Psoas muscle (tissue), 7 donors: ENCODE measurements at regions not wholly inside any gene's neighbourhood (a gene's known extent, or its start where the extent isn't known, plus 50 kb on each side); places are given as distances from the start of the nearest gene placed in this dataset.

Source experiments
- ATAC-seq, 4 donors: fragments of 200-7000 bp; cut with Tn5 transposase; one replicate each; pipeline ENCODE4 v1.9.1; 2020; ENCODE audit warnings: moderate library complexity in 3 of 4, mild to moderate bottlenecking in 2 of 4
- DNase-seq, 2 donors: peaks; one replicate each; pipeline ENCODE4 v3.0.0-alpha.2; 2020
- H3K27ac ChIP-seq: fragments of 200-600 bp; one replicate; pipeline ENCODE4 v1.8.0; 2022
- H3K27me3 ChIP-seq, 3 donors: fragments of 200-600 bp in 1 of 3; one replicate each; pipeline versions ENCODE4 v1.6.1 to v1.8.0; 2013 to 2022; ENCODE audit warnings: low read length in 2 of 3, mild to moderate bottlenecking in 2 of 3, moderate library complexity in 1 of 3; ENCODE audit not compliant: insufficient read depth in 3 of 3
- H3K36me3 ChIP-seq, 2 donors: fragments of 200-600 bp in 1 of 2; one replicate each; pipeline versions ENCODE4 v1.6.1 to v1.8.0; 2013 to 2022; ENCODE audit warnings: low read depth in 1 of 2, mild to moderate bottlenecking in 1 of 2, moderate library complexity in 1 of 2; ENCODE audit not compliant: insufficient read depth in 1 of 2
- H3K4me1 ChIP-seq: fragments of 200-600 bp; one replicate; pipeline ENCODE4 v1.8.0; 2022
- H3K4me3 ChIP-seq: fragments of 200-600 bp; one replicate; pipeline ENCODE4 v1.8.0; 2022; ENCODE audit warnings: mild to moderate bottlenecking
- H3K9me3 ChIP-seq: fragments of 200-600 bp; one replicate; pipeline ENCODE4 v1.8.0; 2022
- CTCF ChIP-seq: fragments of 200-600 bp; IDR thresholded peaks from one replicate; pipeline ENCODE4 v1.8.0; 2022; ENCODE audit warnings: antibody characterized with exemption
- WGBS, 3 donors: extraction: QIAGEN DNeasy Blood & Tissue Kit; methylation state at CpG; one replicate each; pipeline versions ENCODE4 v1.1.6 to v1.1.7; 2013; 5-methylcytosine and 5-hydroxymethylcytosine counted together
- intact Hi-C, 2 donors: fragments of 100-400 bp; cut with DNase I; formaldehyde crosslinking; loops; one replicate each; pipeline versions ENCODE4 v1.11.0 to v1.14.2; 2022
- donor health status: healthy with polysubstance abuse.
- donor health status: DM: no; HTN: no; CAD: no; lungs with moderate emphysema.
- donor health status: Bipolar disorder and iron deficiency.
- donor health status: healthy.
- donor health status: DM: yes; HTN: yes; CAD: no.
- donor health status: DM: no; HTN: no; CAD: no.
- donor health status: DM: yes; HTN: yes; CAD: no.

GRCh38 chr10:130459851-130460490 is 323.8 kb downstream of the GLRX3 start:
- no peaks in the 10 kb centered on the region for H3K9me3 ChIP-seq
- no peaks in the 10 kb centered on the region for H3K4me1 ChIP-seq
- no peak overlapping the region for H3K4me3 ChIP-seq
- intact Hi-C loops = no loop called here
- peaks cover 0 to 4% (median 0%) of the 10 kb centered on the region in 3 donors for H3K27me3 ChIP-seq
- ATAC-seq = no peak
- H3K27ac ChIP-seq = no peak overlapping the region
- no peaks in the 10 kb centered on the region for H3K36me3 ChIP-seq
- DNase-seq = no peak
- no peak for TF ChIP-seq CTCF
- WGBS, 3 donors = 72 to 74% (median 73%) methylated on average over 7 of the region's 7 CpGs

- WGBS, 3 donors = 77 to 84% (median 82%) methylated on average over 6 of the region's 6 CpGs
- intact Hi-C loops = no loop called here
Observed at GRCh38 chr10:130461631-130462030, 325.4 kb downstream of the GLRX3 start.

GRCh38 chr10:130463104-130463875 is 327.1 kb downstream of the GLRX3 start:
- Histone ChIP-seq H3K36me3 (no peaks in the 10 kb centered on the region), H3K27me3 (no peaks in the 10 kb centered on the region), H3K4me1 (no peaks in the 10 kb centered on the region), H3K27ac (no peak overlapping the region), H3K9me3 (no peaks in the 10 kb centered on the region), H3K4me3 (no peak overlapping the region)
- ATAC-seq (no peak), DNase-seq (no peak)
- 71 to 74% (median 72%) methylated on average over 6 of the region's 6 CpGs for WGBS, 3 donors
- intact Hi-C loops = no loop called here
- TF ChIP-seq CTCF = no peak

More at GRCh38 chr10:130461631-130462030, 325.4 kb downstream of the GLRX3 start:
- H3K27me3 ChIP-seq = peaks cover 0 to 4% (median 0%) of the 10 kb centered on the region in 3 donors
- no peaks in the 10 kb centered on the region for H3K36me3 ChIP-seq
- DNase-seq = no peak
- H3K4me1 ChIP-seq = no peaks in the 10 kb centered on the region
- H3K27ac ChIP-seq = no peak overlapping the region
- H3K4me3 ChIP-seq = no peak overlapping the region
- no peak for TF ChIP-seq CTCF
- no peaks in the 10 kb centered on the region for H3K9me3 ChIP-seq
- no peak for ATAC-seq

GRCh38 chr10:130463876-130464364 is 327.7 kb downstream of the GLRX3 start:
- Histone ChIP-seq H3K4me3 (no peak overlapping the region), H3K27ac (no peak overlapping the region), H3K9me3 (no peaks in the 10 kb centered on the region), H3K4me1 (no peaks in the 10 kb centered on the region), H3K36me3 (no peaks in the 10 kb centered on the region), H3K27me3 (no peaks in the 10 kb centered on the region)
- 73 to 84% (median 75%) methylated on average over 10 of the region's 10 CpGs for WGBS, 3 donors
- intact Hi-C loops = no loop called here
- TF ChIP-seq CTCF = no peak
- no peak for ATAC-seq
- DNase-seq = no peak
